Stimulated activated naive CD8-positive, alpha-beta T cell treated with anti-CD3 and anti-CD28 coated beads, Interleukin-15, Interleukin-2, amounts not matched to agents 100 ng/mL and 50 ng/mL, for 24 hours (primary cell): ENCODE measurements at regions not wholly inside any gene's neighbourhood (a gene's known extent, or its start where the extent isn't known, plus 50 kb on each side); places are given as distances from the start of the nearest gene placed in this dataset.

ENCODE experiments used
- H3K27ac Mint-ChIP-seq: one replicate; pipeline ENCODE4 v1.8.0; 2021; ENCODE audit warnings: mild to moderate bottlenecking, mixed read lengths
- H3K27me3 Mint-ChIP-seq: one replicate; pipeline ENCODE4 v1.8.0; 2021; ENCODE audit warnings: mixed read lengths
- H3K36me3 Mint-ChIP-seq: one replicate; pipeline ENCODE4 v1.8.0; 2021; ENCODE audit warnings: low read depth, mixed read lengths
- H3K4me1 Mint-ChIP-seq: one replicate; pipeline ENCODE4 v1.8.0; 2021; ENCODE audit warnings: low read depth, mixed read lengths
- H3K4me3 Mint-ChIP-seq: one replicate; pipeline ENCODE4 v1.8.0; 2021; ENCODE audit warnings: mild to moderate bottlenecking, mixed read lengths
- H3K9me3 Mint-ChIP-seq: one replicate; pipeline ENCODE4 v1.8.0; 2021; ENCODE audit warnings: mixed read lengths

DNA sequence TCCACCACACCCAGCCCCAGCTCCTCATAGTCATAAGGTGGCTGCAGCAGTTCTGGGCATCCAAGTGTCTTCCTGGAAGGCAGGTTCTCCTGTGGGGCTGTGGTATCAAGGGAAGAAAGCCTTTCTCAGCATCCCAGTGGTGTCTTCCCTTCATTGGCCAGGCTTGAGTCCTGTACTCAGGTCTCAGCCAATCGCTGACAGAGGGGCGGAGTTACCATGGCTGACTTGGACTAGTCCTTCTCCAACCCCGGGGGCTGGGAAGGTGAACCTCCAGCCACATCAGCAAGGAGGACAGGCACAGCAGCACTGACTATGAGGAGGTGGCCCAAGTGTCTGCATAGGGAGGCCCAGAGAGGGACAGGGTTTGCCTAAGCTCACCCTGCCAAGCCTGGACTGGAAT is 64.0 kb upstream of the SLC24A4 start:
- Mint-ChIP-seq H3K27me3 (peaks cover 24% of the 10 kb centered on the region), H3K27ac (no peak overlapping the region), H3K4me1 (peaks cover 24% of the 10 kb centered on the region), H3K9me3 (no peaks in the 10 kb centered on the region), H3K36me3 (no peaks in the 10 kb centered on the region), H3K4me3 (no peak overlapping the region)

DNA sequence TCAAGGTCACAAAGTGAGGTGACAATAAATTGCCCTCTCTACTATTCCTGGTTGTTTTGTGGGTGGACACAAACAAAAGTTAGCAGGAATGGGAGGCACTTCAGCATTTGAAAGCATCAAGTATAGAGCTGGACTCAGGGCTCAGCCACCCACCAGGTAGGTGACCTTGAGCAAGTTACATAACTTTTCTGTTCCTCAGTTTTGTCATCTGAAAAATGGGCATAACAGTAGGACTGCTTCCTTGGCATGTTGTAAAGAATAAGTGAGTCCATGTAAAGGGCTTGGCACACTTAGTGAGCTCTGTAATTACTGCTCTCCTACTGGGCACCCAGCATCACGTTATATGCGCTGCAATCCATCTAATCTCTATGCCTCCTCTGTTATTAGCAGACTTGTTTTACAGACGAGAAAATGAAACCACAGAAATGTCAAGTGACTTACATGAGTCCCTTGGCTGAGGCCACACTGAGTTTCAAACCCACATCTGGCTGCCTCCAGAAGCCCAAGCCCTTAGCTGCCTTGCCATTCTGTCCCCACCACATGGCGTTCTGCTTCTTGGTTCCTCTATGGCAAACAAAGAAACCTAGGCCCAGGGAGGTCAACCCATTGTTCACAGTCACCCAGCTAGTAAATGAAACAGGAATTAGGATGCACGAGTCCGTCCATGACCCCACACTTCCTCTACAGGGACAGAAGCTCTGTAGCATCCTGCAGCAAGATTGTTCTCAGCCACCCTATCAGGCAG is 63.2 kb upstream of the SLC24A4 start:
- peak overlapping the region; percentile 17 for H3K27ac Mint-ChIP-seq
- H3K36me3 Mint-ChIP-seq: no peaks in the 10 kb centered on the region
- H3K4me1 Mint-ChIP-seq: peaks cover 22% of the 10 kb centered on the region
- H3K27me3 Mint-ChIP-seq: peaks cover 16% of the 10 kb centered on the region
- no peak overlapping the region for H3K4me3 Mint-ChIP-seq
- H3K9me3 Mint-ChIP-seq: no peaks in the 10 kb centered on the region

DNA sequence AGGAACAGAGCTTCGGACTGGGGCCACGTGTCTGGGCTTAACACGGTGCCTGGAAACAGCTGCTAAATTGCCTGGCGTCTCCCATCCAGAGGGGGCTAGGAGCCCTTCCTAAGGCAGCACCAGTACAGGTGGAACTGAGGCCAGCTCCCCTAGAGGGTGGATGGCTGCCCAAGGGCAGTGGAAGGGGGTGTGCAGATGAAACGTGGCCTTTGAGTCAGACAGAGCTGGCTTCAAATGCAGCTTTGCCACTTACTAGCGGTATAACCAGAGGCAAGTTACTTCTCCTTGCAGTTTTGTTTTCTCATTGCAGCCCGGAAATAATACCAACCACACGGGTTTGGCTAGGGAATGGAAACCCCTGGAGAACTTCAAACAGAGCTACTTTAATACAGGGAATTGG is 59.3 kb upstream of the SLC24A4 start:
- H3K4me1 Mint-ChIP-seq: peaks cover 16% of the 10 kb centered on the region
- no peak overlapping the region for H3K27ac Mint-ChIP-seq
- no peaks in the 10 kb centered on the region for H3K27me3 Mint-ChIP-seq
- H3K9me3 Mint-ChIP-seq: no peaks in the 10 kb centered on the region
- no peaks in the 10 kb centered on the region for H3K36me3 Mint-ChIP-seq
- no peak overlapping the region for H3K4me3 Mint-ChIP-seq

DNA sequence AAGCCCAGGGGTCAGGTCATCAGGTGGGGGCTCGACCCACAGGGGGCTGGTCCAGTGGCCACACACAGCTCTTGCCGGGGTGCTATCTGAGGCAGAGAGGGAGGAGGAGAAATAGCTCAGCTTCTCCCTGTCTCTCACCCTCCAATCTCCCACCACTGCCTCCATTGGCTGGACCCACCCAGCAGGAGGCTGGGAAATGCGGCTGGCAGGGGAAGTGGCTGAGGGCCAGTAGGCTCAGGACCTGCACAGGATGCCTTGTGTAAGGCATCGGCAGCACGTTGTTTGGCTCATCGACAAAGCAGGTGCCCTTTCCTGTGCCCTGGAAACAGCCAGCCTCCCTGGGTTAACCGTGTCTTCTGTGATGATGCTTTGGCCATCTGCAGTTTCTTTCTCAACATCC is 58.8 kb upstream of the SLC24A4 start:
- no peak overlapping the region for H3K4me3 Mint-ChIP-seq
- H3K9me3 Mint-ChIP-seq: no peaks in the 10 kb centered on the region
- no peaks in the 10 kb centered on the region for H3K36me3 Mint-ChIP-seq
- no peak overlapping the region for H3K27ac Mint-ChIP-seq
- H3K27me3 Mint-ChIP-seq: no peaks in the 10 kb centered on the region
- peaks cover 12% of the 10 kb centered on the region for H3K4me1 Mint-ChIP-seq

DNA sequence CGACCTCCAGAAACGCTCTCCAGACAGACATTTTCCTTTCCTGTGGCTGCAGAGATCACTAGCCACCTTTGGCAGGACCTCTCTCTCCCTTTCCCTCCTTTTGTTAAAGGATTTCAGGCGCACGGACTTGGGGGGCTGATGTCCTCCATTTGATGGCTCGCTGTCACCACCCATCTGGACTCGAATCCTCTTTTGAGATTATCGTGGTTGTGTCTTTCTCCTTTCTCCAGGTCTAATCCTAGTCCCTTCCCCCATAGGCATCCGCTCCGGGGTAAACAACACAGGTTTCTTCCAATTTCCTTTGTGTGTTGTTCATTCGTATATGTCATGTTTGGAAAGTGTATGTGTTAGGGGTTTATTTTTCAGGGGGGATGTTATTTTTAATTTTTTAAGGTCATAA is 56.7 kb upstream of the SLC24A4 start:
- Mint-ChIP-seq H3K27ac (no peak overlapping the region), H3K4me3 (no peak overlapping the region), H3K27me3 (peaks cover 5% of the 10 kb centered on the region), H3K4me1 (no peaks in the 10 kb centered on the region), H3K9me3 (no peaks in the 10 kb centered on the region), H3K36me3 (no peaks in the 10 kb centered on the region)
